HEK293T (cell line): ENCODE measurements at regions not wholly inside any gene's neighbourhood (a gene's known extent, or its start where the extent isn't known, plus 50 kb on each side); places are given as distances from the start of the nearest gene placed in this dataset.

Source experiments
- CTCF ChIA-PET: fragments of 350-600 bp; formaldehyde crosslinking; extraction: SDS; loops from one replicate; lab custom pipeline; 2021; ENCODE audit warnings: antibody characterized with exemption, inconsistent platforms; lab: Yijun Ruan, JAX
- POLR2A ChIA-PET: fragments of 350-600 bp; formaldehyde crosslinking; extraction: SDS; loops from one replicate; lab custom pipeline; 2020; ENCODE audit warnings: antibody characterized with exemption, inconsistent platforms; lab: Yijun Ruan, JAX
- DNase-seq: peaks from one replicate; pipeline ENCODE4 v3.0.0; 2012; ENCODE audit warnings: mixed read lengths; ENCODE audit errors: extremely low spot score
- ARNT ChIP-seq: fragments of 450-650 bp; IDR thresholded peaks from 2 replicates; pipeline ENCODE4 v1.6.1; 2017; ENCODE audit warnings: mild to moderate bottlenecking
- BHLHE40 ChIP-seq: fragments of 450-650 bp; IDR thresholded peaks from 2 replicates; pipeline ENCODE4 v1.6.1; 2016; ENCODE audit warnings: mild to moderate bottlenecking, moderate library complexity, borderline replicate concordance
- CTBP1 ChIP-seq: fragments of 450-650 bp; IDR thresholded peaks from 2 replicates; pipeline ENCODE4 v1.6.1; 2016; ENCODE audit warnings: borderline replicate concordance
- ELF4 ChIP-seq: fragments of 450-650 bp; IDR thresholded peaks from 2 replicates; pipeline ENCODE4 v1.6.1; 2017; ENCODE audit warnings: antibody characterized with exemption
- FOXA1 ChIP-seq: fragments of 450-650 bp; IDR thresholded peaks from 2 replicates; pipeline ENCODE4 v1.6.1; 2016; ENCODE audit warnings: mild to moderate bottlenecking
- FOXK2 ChIP-seq: fragments of 450-650 bp; IDR thresholded peaks from 2 replicates; pipeline ENCODE4 v1.6.1; 2016; ENCODE audit warnings: mild to moderate bottlenecking
- FOXM1 ChIP-seq: fragments of 450-650 bp; IDR thresholded peaks from 2 replicates; pipeline ENCODE4 v1.6.1; 2017; ENCODE audit warnings: mild to moderate bottlenecking, borderline replicate concordance
- HDGF ChIP-seq: fragments of 450-650 bp; IDR thresholded peaks from 2 replicates; pipeline ENCODE4 v1.6.1; 2017; ENCODE audit warnings: antibody characterized with exemption, borderline replicate concordance
- L3MBTL2 ChIP-seq: fragments of 450-650 bp; conservative IDR thresholded peaks from 2 replicates; pipeline ENCODE4 v1.6.1; 2016; ENCODE audit warnings: mild to moderate bottlenecking
- LEF1 ChIP-seq: fragments of 450-650 bp; IDR thresholded peaks from 2 replicates; pipeline ENCODE4 v1.6.1; 2017; ENCODE audit warnings: mild to moderate bottlenecking, borderline replicate concordance
- NFRKB ChIP-seq: fragments of 450-650 bp; IDR thresholded peaks from 2 replicates; pipeline ENCODE4 v1.6.1; 2016; ENCODE audit warnings: mild to moderate bottlenecking, moderate library complexity
- SP1 ChIP-seq: fragments of 450-650 bp; IDR thresholded peaks from 2 replicates; pipeline ENCODE4 v1.6.1; 2017
- SUZ12 ChIP-seq: fragments of 450-650 bp; IDR thresholded peaks from 2 replicates; pipeline ENCODE4 v1.6.1; 2016; ENCODE audit warnings: mild to moderate bottlenecking
- TARDBP ChIP-seq: fragments of 450-650 bp; IDR thresholded peaks from 2 replicates; pipeline ENCODE4 v1.6.1; 2016
- ZNF384 ChIP-seq: fragments of 450-650 bp; IDR thresholded peaks from 2 replicates; pipeline ENCODE4 v1.6.1; 2016
- TF ChIP-seq, protein P1 (sequence below): fragments of 450-650 bp; IDR thresholded peaks from 2 replicates; pipeline ENCODE4 v1.6.1; 2016

DNA sequence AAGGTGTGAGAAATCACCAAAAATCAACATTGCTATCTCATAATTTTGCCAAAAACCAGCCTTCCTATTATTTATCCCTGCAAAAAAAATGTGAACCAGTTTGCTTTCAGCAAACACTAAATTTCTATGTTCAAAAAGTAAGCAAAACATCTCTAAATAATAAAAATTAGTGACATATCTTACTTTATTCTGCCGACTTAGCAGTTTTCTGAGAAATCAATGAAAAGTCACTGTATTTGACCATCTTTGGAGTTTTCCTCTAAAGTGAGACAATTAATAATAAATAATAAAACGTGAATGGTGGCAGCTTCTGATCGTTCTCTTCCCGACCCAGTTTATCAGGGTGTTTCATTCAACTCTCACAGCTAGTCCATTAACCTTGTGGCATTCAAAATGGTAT, 158.6 kb upstream of the TARS1 start:
- TF ChIP-seq SP1 (no peak), CTBP1 (no peak), FOXK2 (no peak), LEF1 (no peak), NFRKB (no peak), ARNT (no peak), FOXA1 (no peak), BHLHE40 (no peak)
- no peak for DNase-seq
- CTCF ChIA-PET: no interaction called here
- POLR2A ChIA-PET: no interaction called here

DNA sequence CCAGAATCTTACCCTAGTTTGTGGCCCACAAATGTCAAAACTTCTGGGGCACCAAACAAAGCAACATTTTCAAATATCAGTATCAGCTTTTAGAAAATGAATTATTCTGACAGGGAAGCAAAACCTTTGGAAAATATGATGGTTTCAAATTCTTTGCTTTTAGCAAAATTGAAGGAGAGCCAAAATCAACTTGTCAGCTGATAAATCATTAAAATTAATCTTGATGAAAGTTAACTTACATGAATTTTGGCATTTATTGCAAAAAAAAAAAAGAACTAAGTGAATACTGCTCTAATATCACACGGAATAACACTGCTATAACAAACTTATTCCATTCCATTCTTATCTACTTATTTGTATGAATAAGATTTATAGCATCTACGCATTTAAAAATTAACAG, 158.1 kb upstream of the TARS1 start:
- no peak for DNase-seq
- TF ChIP-seq LEF1 (no peak), ZNF384 (no peak), BHLHE40 (no peak), HDGF (no peak), NFRKB (no peak), L3MBTL2 (no peak), SUZ12 (no peak), SP1 (no peak), CTBP1 (no peak), TARDBP (no peak), ARNT (no peak), ELF4 (no peak), FOXK2 (no peak), FOXA1 (no peak), FOXM1 (no peak)
- TF ChIP-seq, protein P1, sequence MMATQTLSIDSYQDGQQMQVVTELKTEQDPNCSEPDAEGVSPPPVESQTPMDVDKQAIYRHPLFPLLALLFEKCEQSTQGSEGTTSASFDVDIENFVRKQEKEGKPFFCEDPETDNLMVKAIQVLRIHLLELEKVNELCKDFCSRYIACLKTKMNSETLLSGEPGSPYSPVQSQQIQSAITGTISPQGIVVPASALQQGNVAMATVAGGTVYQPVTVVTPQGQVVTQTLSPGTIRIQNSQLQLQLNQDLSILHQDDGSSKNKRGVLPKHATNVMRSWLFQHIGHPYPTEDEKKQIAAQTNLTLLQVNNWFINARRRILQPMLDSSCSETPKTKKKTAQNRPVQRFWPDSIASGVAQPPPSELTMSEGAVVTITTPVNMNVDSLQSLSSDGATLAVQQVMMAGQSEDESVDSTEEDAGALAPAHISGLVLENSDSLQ: no peak
- CTCF ChIA-PET: no interaction called here
- POLR2A ChIA-PET: no interaction called here

DNA sequence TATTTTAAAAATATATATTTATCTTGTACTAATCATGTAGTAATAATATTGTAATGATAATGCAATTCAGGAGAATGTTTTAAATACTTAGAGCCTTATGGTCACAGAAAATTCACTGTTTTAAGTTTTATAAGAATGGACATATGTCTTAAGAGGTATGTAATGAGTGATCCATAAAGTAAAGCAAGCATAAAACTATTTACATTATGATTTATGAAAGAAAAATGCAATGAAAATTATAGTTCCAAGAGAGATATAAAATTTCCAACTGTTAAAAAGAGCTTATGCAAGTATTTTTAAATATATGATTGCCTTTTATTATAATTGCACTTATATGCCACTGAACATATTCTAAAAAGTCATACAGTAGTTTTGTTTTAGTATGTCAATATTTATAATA, 157.5 kb upstream of the TARS1 start:
- no peak for DNase-seq
- ChIA-PET POLR2A (no interaction called here), CTCF (no interaction called here)
- TF ChIP-seq SP1 (no peak), FOXK2 (no peak), ELF4 (no peak), BHLHE40 (no peak)

DNA sequence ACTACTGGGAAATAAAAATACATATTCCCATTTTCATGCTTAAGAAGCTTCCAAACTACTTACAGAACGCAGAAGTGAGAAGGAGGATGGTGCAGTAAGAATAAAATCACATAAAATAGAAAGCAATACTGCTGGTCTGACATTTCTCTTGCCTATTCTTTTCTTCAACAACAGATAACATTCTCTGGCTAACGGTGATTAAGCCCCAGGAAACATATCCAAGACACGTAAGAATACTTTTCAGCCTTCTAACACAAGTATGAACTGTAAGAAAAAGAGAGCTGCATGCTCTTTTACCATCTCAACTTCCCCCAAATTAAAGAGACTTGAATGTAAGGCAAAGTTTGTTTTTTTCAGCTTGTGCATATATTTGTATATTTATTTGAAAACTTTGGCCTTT, 156.1 kb upstream of the TARS1 start:
- DNase-seq: no peak
- CTCF ChIA-PET: interaction anchor here (0.6 kb wide), 1 partner anchor 153 kb away, joined by 4 read pairs; no protein-coding TSS in a partner anchor
- POLR2A ChIA-PET: no interaction called here
- TF ChIP-seq FOXK2 (no peak), ELF4 (no peak), BHLHE40 (no peak), CTBP1 (no peak), LEF1 (no peak), SUZ12 (no peak), SP1 (no peak), NFRKB (no peak), FOXM1 (no peak)
- TF ChIP-seq, protein P1: no peak

DNA sequence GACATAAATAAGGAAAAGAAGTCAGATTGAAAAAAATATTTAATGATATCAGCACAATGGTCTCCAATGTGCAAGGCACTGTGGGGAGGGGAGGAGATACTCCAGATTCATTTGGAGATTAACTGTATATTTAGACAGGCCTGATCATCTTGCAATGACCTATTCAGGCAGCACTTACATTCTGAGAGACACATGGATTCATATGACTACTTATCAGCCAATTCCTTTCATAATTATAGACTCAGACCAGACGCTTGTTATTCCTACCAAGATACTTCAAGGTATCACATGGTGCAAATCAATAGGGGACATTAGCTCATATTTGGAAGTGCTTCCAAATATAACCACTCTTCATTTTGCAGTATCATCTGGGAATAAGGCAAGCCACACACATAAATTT, 153.5 kb upstream of the TARS1 start:
- TF ChIP-seq FOXM1 (no peak), L3MBTL2 (no peak), SP1 (no peak), LEF1 (no peak), TARDBP (no peak), FOXA1 (no peak), SUZ12 (no peak), CTBP1 (no peak), NFRKB (no peak), ARNT (no peak), HDGF (no peak), ELF4 (no peak), ZNF384 (no peak)
- TF ChIP-seq, protein P1: no peak
- DNase-seq: no peak
- POLR2A ChIA-PET: no interaction called here
- CTCF ChIA-PET: no interaction called here

DNA sequence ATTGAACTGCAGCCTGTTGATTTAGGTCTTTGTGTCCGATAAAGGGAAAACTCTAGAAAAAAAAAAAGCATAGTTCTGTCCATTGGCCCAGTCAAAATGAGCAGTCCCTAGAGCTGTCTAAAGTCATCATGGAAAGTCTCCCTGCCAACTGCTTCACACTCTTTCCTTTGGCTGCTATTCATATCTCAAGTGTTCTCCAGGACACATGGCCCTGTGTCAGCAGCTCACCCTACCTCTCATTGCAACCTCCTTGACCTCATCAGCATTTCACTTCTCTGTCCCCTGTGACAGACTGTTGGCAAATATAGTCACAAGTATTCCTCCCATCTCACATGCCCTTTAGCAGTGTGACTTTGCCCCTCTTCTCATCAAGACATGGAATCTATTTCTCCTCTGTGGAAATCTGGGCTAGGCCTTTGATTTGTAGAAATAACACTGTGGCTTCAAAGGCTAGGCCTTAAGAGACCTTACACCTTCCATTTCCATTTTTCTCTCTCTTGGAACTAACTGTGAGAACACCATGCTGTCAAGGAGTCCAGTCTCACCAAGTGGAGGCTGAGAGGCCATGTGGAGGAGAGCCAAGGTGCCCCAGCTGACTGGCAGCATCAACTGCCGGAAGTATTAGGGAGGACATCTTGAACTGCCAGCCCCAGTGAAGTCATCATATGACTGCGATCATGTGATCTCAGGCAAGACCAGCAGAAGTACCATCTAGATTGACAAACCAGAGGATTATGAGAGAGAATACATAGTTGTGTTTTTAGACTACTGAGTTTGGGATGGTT, 149.4 kb upstream of the TARS1 start:
- TF ChIP-seq LEF1 (no peak), FOXA1 (no peak), L3MBTL2 (no peak), NFRKB (no peak), SUZ12 (no peak), ZNF384 (no peak), TARDBP (no peak), FOXM1 (no peak), SP1 (no peak), ARNT (no peak), HDGF (no peak), BHLHE40 (no peak), CTBP1 (no peak)
- TF ChIP-seq, protein P1: no peak
- ChIA-PET POLR2A (no interaction called here), CTCF (no interaction called here)
- no peak for DNase-seq
